ENCODE measurements at regions not wholly inside any gene's neighbourhood (a gene's known extent, or its start where the extent isn't known, plus 50 kb on each side); places are given as distances from the start of the nearest gene placed in this dataset.

- TF ChIP-seq POLR2A (IDR thresholded peaks at IDR 0.05), result no peak
- TF ChIP-seq CTCF (IDR thresholded peaks at IDR 0.05), result no peak
- no peak for TF ChIP-seq POLR2AphosphoS5 (IDR thresholded peaks at IDR 0.05)
- TF ChIP-seq EP300 (IDR thresholded peaks at IDR 0.05; ENCODE audit: low read depth), result no peak
These were observed 125.8 kb upstream of the COPS8 start for GRCh38 chr2:236959876-236960275.
